ENCODE measurements at regions not wholly inside any gene's neighbourhood (a gene's known extent, or its start where the extent isn't known, plus 50 kb on each side); places are given as distances from the start of the nearest gene placed in this dataset.

- TF ChIP-seq CTCF (IDR thresholded peaks at IDR 0.05) (no peak), EZH2 (IDR thresholded peaks at IDR 0.05; ENCODE audit: borderline replicate concordance, insufficient read depth, low read depth, low read length, poor library complexity, severe bottlenecking) (no peak)
Measured at GRCh38 chr2:65782996-65783650, 350.7 kb upstream of the SPRED2 start.

Measured in B cell (primary cell).